ENCODE measurements at regions not wholly inside any gene's neighbourhood (a gene's known extent, or its start where the extent isn't known, plus 50 kb on each side); places are given as distances from the start of the nearest gene placed in this dataset.

DNA sequence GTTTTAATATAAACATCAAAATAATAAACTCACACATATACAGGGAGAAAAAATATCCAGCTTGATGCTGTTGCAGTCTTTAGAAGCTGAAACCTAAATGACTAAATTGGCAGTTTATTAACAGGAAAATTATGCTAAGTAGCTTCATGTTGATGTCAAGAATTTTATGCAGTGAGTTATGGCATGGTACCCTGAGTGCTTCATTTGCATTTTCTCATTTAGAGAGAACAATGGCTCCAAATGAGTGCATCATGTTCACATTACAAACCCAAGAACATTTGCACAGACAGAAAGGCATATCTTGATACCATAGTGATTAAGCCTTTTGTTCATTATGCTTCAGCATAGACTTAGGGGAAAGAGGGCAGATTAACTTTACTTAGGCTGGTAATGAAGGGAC is 102.9 kb upstream of the FSTL4 start:
- CTCF ChIA-PET = no interaction called here
- Mint-ChIP-seq H3K9me3 (ENCODE audit: low read depth) (no peaks in the 10 kb centered on the region), H3K36me3 (no peaks in the 10 kb centered on the region), H3K27me3 (peaks cover 24% of the 10 kb centered on the region), H3K27ac (no peak overlapping the region), H3K4me3 (no peak overlapping the region), H3K4me1 (no peaks in the 10 kb centered on the region)
- ATAC-seq (no peak), DNase-seq (no peak)

DNA sequence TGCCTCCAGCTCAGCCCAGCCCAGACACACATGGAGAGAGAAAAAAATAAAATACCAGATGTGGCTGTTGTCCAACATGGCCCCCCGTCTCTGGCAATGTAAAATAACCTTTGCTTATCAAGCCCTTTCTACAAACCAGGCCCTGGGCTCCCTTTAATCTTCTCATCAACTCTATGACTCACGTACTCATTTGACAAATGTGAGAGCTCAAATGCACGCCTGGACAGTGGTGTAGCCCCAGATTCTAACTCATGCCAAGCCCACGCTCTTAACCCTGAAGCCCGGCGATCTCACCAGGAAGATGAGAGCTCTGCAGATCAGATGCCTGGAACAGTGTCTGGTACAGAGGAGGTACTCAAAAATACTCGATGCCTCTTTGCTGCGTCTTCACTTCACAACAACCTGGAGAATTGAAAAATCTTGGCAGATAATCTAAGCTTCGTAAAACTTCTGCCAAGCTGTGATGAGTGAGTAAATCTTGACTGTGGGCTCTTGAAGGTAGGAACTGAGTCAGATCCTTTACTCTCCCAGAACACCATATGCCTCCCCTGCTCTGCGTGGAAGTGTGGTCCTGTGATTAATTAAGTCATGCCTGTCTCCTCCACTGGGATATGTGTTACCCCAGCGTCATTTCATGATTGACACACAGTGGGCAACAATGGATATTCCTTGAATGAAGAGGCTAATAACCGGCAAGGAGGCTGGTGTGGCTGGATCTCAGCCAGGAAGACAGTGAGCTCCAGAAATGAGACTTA is 102.0 kb upstream of the FSTL4 start:
- H3K9me3 Mint-ChIP-seq (ENCODE audit: low read depth) = no peaks in the 10 kb centered on the region
- H3K27ac Mint-ChIP-seq = no peak overlapping the region
- peak; percentile 3 for DNase-seq
- CTCF ChIA-PET = no interaction called here
- H3K27me3 Mint-ChIP-seq = peaks cover 23% of the 10 kb centered on the region
- H3K36me3 Mint-ChIP-seq = no peaks in the 10 kb centered on the region
- no peaks in the 10 kb centered on the region for H3K4me1 Mint-ChIP-seq
- H3K4me3 Mint-ChIP-seq = no peak overlapping the region
- no peak for ATAC-seq

DNA sequence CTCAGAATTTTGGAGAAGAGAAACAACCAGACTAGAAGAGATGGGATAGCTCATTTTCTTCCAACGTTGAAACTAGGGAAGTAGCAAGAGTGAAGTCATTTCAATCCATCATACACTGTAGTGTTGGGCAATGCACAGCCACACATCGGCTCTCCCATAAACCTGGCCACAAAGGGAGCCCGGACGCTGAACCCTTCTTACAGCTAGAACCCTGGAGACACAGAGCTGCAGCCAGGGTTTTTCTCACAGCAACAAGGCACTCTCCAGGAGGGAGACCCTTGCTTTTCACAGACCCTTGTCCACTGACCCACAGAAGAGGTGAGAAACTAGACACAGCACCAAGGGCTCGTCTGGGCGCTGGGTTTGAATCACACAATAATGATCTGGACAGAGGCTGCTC is 101.4 kb upstream of the FSTL4 start:
- H3K36me3 Mint-ChIP-seq = no peaks in the 10 kb centered on the region
- no peak overlapping the region for H3K4me3 Mint-ChIP-seq
- CTCF ChIA-PET = no interaction called here
- ATAC-seq (no peak), DNase-seq (peak; percentile 33)
- peaks cover 24% of the 10 kb centered on the region for H3K27me3 Mint-ChIP-seq
- no peaks in the 10 kb centered on the region for H3K4me1 Mint-ChIP-seq
- no peaks in the 10 kb centered on the region for H3K9me3 Mint-ChIP-seq (ENCODE audit: low read depth)
- no peak overlapping the region for H3K27ac Mint-ChIP-seq

DNA sequence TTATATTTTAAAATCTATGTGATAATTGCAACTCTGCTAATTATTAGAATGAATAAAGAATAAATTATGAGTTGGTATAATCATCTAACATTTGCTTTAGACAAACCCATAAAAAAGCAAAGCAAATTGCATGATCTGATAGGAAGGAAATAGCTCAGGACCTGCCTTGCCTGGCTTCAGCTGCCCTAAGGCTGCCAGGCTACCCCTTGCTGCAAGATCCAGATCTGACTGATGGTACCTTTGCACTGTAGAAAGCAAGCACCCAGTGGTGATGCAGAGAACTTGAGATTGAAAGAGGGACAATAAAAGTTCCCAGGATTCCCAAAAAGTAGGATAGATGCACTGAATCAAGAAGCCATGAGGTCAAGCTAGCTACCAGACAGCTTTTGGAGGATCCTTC is 100.9 kb upstream of the FSTL4 start:
- no peaks in the 10 kb centered on the region for H3K9me3 Mint-ChIP-seq (ENCODE audit: low read depth)
- DNase-seq (peak; percentile 7), ATAC-seq (no peak)
- CTCF ChIA-PET = no interaction called here
- no peaks in the 10 kb centered on the region for H3K36me3 Mint-ChIP-seq
- H3K27ac Mint-ChIP-seq = no peak overlapping the region
- H3K4me3 Mint-ChIP-seq = no peak overlapping the region
- H3K4me1 Mint-ChIP-seq = no peaks in the 10 kb centered on the region
- H3K27me3 Mint-ChIP-seq = peaks cover 20% of the 10 kb centered on the region

DNA sequence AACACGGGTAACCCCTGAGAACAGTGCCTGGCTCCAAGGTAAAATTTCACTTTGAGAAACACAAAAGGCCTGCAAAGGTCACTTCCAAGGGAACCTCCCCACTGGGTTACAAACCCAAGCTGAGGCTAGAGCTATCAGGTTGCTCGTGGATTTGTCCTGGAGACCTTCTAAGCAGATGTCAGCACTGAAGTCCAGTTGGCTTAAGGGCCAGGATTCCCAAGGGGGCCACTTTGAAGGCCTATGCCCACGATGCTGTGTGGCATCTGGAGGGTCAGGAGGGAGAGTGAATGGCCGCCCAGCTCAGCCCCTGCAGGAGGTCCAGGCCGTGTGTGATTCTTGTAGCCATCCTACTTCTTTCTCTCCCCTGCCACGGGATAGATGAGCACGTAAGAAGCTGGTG is 100.2 kb upstream of the FSTL4 start:
- DNase-seq = peak; percentile 27
- no peak for ATAC-seq
- Mint-ChIP-seq H3K4me1 (no peaks in the 10 kb centered on the region), H3K27ac (no peak overlapping the region), H3K9me3 (ENCODE audit: low read depth) (no peaks in the 10 kb centered on the region), H3K36me3 (no peaks in the 10 kb centered on the region), H3K4me3 (no peak overlapping the region), H3K27me3 (peaks cover 17% of the 10 kb centered on the region)
- CTCF ChIA-PET = no interaction called here

DNA sequence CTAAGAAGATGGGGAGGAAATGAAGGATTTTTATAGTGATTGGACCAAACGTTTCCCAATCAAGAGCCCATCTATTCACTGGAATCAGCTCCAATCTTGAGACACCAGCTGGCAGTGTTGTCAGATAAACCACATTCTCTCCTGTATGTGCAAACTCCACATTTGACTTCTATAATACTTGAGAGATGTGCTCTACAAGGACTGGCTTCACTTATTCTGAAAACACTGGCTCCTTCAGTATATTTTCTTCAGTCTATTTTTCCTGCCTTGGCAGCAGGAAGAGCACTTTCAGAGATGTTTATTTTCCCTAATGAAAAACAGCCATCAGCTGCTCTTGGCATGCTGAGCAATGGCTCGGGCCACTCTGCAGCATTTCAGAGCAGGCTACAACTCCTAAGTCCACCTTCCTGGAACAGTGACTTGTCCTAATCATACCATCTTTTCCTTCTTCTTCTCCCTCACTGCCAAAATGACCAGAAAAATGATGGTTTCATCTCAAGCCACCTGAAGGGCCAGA is 96.9 kb upstream of the FSTL4 start:
- no peak for DNase-seq
- Mint-ChIP-seq H3K4me1 (no peaks in the 10 kb centered on the region), H3K9me3 (ENCODE audit: low read depth) (no peaks in the 10 kb centered on the region), H3K27me3 (peaks cover 12% of the 10 kb centered on the region), H3K27ac (no peak overlapping the region), H3K4me3 (no peak overlapping the region), H3K36me3 (no peaks in the 10 kb centered on the region)
- CTCF ChIA-PET = interaction anchor here (1.5 kb wide), 1 partner anchor 11 kb away, joined by 3 read pairs; no protein-coding TSS in a partner anchor
- ATAC-seq = no peak

DNA sequence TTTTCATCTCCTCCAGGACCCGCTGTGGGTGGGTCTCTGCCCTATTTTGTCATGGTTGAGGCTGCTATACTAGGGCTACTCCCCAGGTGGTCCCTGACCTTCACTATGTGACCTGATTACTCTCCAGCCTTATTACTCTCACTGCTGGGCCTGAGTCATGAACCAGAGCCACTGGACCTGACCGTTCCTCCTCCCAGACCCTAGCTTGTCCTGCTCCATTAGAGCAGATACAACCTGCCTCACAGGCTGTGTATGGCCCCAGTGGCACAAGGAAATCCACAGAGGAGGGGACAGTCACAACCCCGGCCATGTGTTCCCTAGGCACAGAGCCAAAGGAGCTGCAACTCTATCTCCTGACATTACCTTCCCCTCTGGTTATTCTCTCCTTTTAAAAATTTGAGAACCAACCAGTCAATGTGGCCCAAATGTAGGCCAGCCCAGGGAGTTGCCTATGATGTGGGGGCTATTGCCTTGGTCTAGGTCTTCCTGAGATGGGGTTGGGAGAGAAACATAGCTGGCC is 96.0 kb upstream of the FSTL4 start:
- DNase-seq (no peak), ATAC-seq (no peak)
- Mint-ChIP-seq H3K27me3 (peaks cover 10% of the 10 kb centered on the region), H3K4me1 (no peaks in the 10 kb centered on the region), H3K27ac (no peak overlapping the region), H3K9me3 (ENCODE audit: low read depth) (no peaks in the 10 kb centered on the region), H3K4me3 (no peak overlapping the region), H3K36me3 (no peaks in the 10 kb centered on the region)
- CTCF ChIA-PET = interaction anchor here (1.5 kb wide), 1 partner anchor 11 kb away, joined by 3 read pairs; no protein-coding TSS in a partner anchor

DNA sequence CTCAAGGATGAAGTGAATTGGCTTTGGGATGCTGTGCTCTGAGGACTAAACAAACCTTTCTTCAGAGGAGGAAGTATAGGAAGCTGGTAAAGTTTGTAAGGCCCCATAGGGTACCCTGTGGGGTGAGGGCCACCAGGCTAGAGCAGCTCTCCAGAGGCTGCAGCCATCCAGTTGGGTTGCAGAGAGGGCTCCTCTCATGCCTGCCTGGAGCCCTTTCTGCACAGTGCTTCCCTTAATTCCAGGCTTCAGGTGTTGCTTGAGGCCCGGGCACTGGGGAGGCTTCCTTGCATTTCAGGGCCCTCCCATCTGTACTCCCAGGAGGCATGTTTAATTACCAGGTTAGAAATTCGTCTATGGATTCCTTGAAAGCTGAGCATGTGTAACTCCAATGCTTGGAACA is 95.3 kb upstream of the FSTL4 start:
- Mint-ChIP-seq H3K36me3 (no peaks in the 10 kb centered on the region), H3K4me1 (no peaks in the 10 kb centered on the region), H3K27me3 (peaks cover 7% of the 10 kb centered on the region), H3K4me3 (no peak overlapping the region), H3K27ac (no peak overlapping the region), H3K9me3 (ENCODE audit: low read depth) (no peaks in the 10 kb centered on the region)
- DNase-seq = no peak
- CTCF ChIA-PET = interaction anchor here (1.5 kb wide), 1 partner anchor 10 kb away, joined by 3 read pairs; no protein-coding TSS in a partner anchor
- ATAC-seq = no peak

DNA sequence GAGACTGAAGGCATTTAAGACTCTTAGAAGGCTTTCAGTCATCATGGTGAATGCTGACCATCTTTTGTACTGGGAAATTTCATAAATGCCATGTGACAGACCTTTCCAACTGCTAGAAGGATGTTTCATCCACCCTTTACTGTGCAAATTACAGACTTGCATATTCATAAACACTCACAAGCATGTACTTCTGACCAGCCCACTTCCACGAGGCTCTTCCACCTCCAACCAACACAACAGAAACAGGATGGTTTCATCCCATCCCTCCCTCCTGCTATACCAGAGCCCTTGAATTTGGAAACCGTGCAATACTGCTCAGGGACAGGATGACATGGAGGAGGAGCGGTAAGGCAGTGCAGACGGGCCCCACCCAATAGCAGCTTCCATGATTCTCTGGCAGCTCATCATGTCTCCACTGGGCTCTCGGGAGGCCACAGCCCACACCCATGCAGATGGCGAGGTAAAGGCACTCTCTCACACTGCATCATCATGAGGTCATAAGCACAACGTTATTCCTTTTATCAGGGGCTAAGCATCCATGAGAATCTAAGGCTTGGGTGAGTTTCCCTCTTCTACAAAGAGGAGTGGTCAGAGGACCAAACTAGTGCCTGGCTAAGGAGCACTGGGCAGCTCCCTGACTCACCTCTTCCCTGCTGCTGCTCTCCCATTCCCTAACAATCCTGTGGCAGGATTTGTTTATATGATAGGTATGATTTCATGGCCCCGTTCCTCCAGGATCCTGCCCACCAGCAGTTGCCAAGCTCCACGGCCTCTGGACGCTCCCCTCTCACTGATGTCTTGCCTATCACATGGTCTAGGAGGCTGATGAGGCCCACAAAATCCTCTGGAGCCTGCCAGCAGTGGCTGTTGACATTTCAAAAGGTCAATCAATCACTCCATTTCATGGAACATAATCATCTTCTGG is 94.4 kb upstream of the FSTL4 start:
- no peaks in the 10 kb centered on the region for H3K9me3 Mint-ChIP-seq (ENCODE audit: low read depth)
- no peak for ATAC-seq
- no peaks in the 10 kb centered on the region for H3K36me3 Mint-ChIP-seq
- H3K27ac Mint-ChIP-seq = no peak overlapping the region
- no peaks in the 10 kb centered on the region for H3K4me1 Mint-ChIP-seq
- CTCF ChIA-PET = no interaction called here
- peaks cover 9% of the 10 kb centered on the region for H3K27me3 Mint-ChIP-seq
- H3K4me3 Mint-ChIP-seq = no peak overlapping the region
- DNase-seq = no peak

DNA sequence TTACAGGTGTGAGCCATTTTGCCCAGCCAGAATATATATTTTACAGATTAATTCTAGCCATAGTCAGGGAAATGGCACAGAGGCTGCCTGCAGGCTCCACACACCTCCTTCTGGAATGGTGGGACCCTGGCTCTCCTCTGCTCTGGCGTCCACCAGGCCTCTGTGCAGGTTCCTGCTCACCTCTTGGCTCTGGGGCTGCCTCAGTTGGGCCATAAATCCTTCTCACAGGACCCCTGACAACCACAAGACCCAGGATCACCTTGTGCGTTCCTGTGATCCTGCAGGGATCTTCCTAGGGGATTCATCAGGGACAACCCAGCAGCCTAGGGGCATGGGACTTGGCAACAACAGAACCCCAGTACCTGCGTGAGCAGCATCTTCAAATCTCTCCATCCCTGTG is 93.0 kb upstream of the FSTL4 start:
- CTCF ChIA-PET = no interaction called here
- Mint-ChIP-seq H3K9me3 (ENCODE audit: low read depth) (no peaks in the 10 kb centered on the region), H3K4me3 (no peak overlapping the region), H3K27ac (no peak overlapping the region), H3K36me3 (no peaks in the 10 kb centered on the region), H3K27me3 (peaks cover 7% of the 10 kb centered on the region), H3K4me1 (no peaks in the 10 kb centered on the region)
- no peak for ATAC-seq
- DNase-seq = no peak

DNA sequence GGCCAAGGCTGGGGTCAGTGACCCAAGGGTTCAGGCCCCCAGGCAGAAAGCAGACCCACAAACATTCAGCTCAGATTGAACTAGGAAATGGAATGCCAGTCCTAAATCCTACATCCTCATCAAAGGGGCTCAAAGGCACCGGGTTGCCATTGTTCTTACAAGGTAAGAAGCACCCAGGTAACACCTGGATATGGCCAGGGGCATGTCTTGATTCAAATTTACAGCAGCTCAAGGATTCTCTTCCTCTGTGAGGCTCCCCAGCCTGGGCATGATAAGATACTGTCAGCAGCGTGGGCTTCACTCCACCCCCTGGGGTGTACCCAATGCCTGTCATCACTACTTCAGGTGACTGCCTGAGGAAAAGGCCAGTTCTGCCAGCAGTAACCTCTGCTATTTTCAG is 92.1 kb upstream of the FSTL4 start:
- CTCF ChIA-PET = no interaction called here

DNA sequence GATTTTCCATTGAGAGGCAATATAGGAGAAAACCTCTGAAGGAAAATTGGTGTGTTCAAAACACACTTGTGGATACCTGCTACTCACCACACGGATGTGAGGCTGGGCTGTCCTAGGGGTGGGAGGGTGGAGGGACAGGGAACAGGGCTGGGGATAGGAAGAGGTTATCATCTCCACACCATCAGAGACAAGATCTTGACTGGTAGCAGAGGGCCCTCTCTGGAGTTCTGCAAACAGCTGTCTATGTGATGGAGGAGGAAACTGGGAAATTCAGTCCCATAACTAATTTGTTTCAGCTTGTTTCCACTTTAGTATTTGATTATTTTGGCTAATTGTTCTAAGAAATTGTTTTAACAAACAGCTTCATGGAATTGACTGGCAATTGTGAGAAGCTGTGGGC is 91.6 kb upstream of the FSTL4 start:
- peaks cover 10% of the 10 kb centered on the region for H3K4me1 Mint-ChIP-seq
- H3K9me3 Mint-ChIP-seq (ENCODE audit: low read depth) = no peaks in the 10 kb centered on the region
- ATAC-seq (no peak), DNase-seq (no peak)
- no peaks in the 10 kb centered on the region for H3K36me3 Mint-ChIP-seq
- CTCF ChIA-PET = no interaction called here
- H3K27me3 Mint-ChIP-seq = peaks cover 3% of the 10 kb centered on the region
- no peak overlapping the region for H3K27ac Mint-ChIP-seq
- no peak overlapping the region for H3K4me3 Mint-ChIP-seq

More for the DNA sequence above, 92.1 kb upstream of the FSTL4 start:
- Mint-ChIP-seq H3K4me3 (no peak overlapping the region), H3K27ac (no peak overlapping the region), H3K9me3 (ENCODE audit: low read depth) (no peaks in the 10 kb centered on the region), H3K4me1 (peaks cover 5% of the 10 kb centered on the region), H3K36me3 (no peaks in the 10 kb centered on the region), H3K27me3 (peaks cover 4% of the 10 kb centered on the region)
- ATAC-seq (no peak), DNase-seq (no peak)

DNA sequence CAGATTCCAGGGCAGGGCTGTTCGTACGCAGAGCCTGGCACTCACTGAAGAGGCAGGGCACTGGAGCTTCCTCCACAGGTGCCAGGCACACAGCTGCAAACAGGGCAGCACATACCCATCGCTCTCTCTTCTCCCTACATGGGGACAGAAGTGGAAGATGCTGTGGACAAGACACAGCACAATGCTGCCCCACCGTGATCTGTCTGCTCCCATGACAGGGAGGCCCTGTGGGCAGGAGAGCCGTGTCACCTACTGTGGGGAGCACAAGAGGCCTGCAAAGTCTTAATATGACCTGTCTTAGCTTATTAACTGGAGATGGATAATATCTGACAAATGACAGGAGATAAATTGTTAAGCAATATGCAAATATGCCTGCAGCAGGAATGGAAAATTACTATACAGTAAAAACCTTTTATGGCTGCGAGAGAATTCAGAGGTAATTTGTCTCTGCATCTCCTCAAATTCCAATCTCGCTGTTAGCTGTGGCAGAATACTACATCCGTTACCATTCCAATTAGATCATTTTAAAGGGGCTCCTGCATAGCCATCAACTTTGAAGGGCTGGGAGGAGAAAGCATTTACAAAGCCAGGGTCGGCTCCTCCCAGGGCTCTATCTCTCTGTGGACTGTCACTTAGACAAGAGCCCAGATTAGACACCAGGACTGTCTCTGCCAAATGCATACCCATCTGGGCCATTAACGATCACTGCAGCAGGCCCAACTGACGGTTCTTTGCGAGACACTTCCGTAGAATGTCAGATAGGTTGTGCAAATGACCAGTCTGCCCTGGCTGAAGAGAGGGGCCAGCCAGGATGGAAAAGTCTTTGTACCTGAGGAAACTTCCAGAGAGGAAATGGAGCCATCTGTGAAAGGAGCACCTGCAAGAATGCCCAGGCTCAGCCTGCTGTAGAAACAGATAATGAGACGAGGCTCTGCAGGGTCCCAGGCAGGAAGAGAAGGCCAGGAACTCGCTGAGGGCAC is 90.7 kb upstream of the FSTL4 start:
- H3K27me3 Mint-ChIP-seq = peaks cover 3% of the 10 kb centered on the region
- H3K9me3 Mint-ChIP-seq (ENCODE audit: low read depth) = no peaks in the 10 kb centered on the region
- H3K27ac Mint-ChIP-seq = no peak overlapping the region
- H3K4me1 Mint-ChIP-seq = peaks cover 13% of the 10 kb centered on the region
- CTCF ChIA-PET = no interaction called here
- H3K36me3 Mint-ChIP-seq = no peaks in the 10 kb centered on the region
- H3K4me3 Mint-ChIP-seq = no peak overlapping the region
- DNase-seq = no peak
- no peak for ATAC-seq

Data from activated CD8-positive, alpha-beta memory T cell treated with anti-CD3 and anti-CD28 coated beads, Interleukin-2, amount 10 ng/mL, durations not matched to agents 7 days and 5 days (primary cell).